Thymus (tissue), 11 donors: ENCODE measurements at regions not wholly inside any gene's neighbourhood (a gene's known extent, or its start where the extent isn't known, plus 50 kb on each side); places are given as distances from the start of the nearest gene placed in this dataset.

Experiments used
- DNase-seq, 9 donors: peaks; one replicate each; pipeline ENCODE4 v3.0.0-alpha.2; 2013; ENCODE audit warnings: low spot score in 9 of 9, low read depth in 6 of 9, missing footprints in 1 of 9
- H3K27ac ChIP-seq, 2 donors: one replicate each; pipeline ENCODE4 v1.5.1; 2013; ENCODE audit warnings: control low read depth in 1 of 2, low read depth in 1 of 2, low read length in 1 of 2, mild to moderate bottlenecking in 1 of 2, moderate library complexity in 1 of 2
- H3K27me3 ChIP-seq, 2 donors: one replicate each; pipeline ENCODE4 v1.5.1; 2013; ENCODE audit warnings: low read length in 1 of 2; ENCODE audit not compliant: control insufficient read depth in 2 of 2, insufficient read depth in 1 of 2
- H3K36me3 ChIP-seq, 2 donors: one replicate each; pipeline ENCODE4 v1.5.1; 2013; ENCODE audit warnings: low read length in 1 of 2, mild to moderate bottlenecking in 1 of 2, moderate library complexity in 1 of 2; ENCODE audit not compliant: control insufficient read depth in 2 of 2, insufficient read depth in 2 of 2
- H3K4me1 ChIP-seq, 2 donors: one replicate each; pipeline ENCODE4 v1.5.1; 2013; ENCODE audit warnings: low read length in 2 of 2; ENCODE audit not compliant: control insufficient read depth in 2 of 2, insufficient read depth in 2 of 2
- H3K4me3 ChIP-seq, 2 donors: one replicate each; pipeline ENCODE4 v1.5.1; 2013; ENCODE audit warnings: low read length in 2 of 2, control low read depth in 1 of 2, mild to moderate bottlenecking in 1 of 2
- H3K9me3 ChIP-seq, 2 donors: one replicate each; pipeline ENCODE4 v1.5.1; 2013; ENCODE audit warnings: low read length in 1 of 2, mild to moderate bottlenecking in 1 of 2; ENCODE audit not compliant: control insufficient read depth in 2 of 2, insufficient read depth in 1 of 2
- WGBS: extraction: QIAGEN DNeasy Blood & Tissue Kit; methylation state at CpG from one replicate; pipeline ENCODE4 v1.1.7; 2013; 5-methylcytosine and 5-hydroxymethylcytosine counted together
- donor health status: healthy.

- DNase-seq = no peak
- Histone ChIP-seq H3K4me1 (no peaks in the 10 kb centered on the region), H3K27ac (no peak overlapping the region), H3K9me3 (no peaks in the 10 kb centered on the region), H3K36me3 (no peaks in the 10 kb centered on the region), H3K4me3 (no peak overlapping the region), H3K27me3 (no peaks in the 10 kb centered on the region)
- 57% methylated on average over 3 of the region's 3 CpGs for WGBS
These were observed 813.0 kb downstream of the DHX35 start for GRCh38 chr20:39775110-39775509.

GRCh38 chr20:39773380-39774000, 811.3 kb downstream of the DHX35 start:
- H3K27me3 ChIP-seq = no peaks in the 10 kb centered on the region
- no peaks in the 10 kb centered on the region for H3K9me3 ChIP-seq
- H3K36me3 ChIP-seq = no peaks in the 10 kb centered on the region
- H3K4me3 ChIP-seq = no peak overlapping the region
- H3K27ac ChIP-seq = no peak overlapping the region
- H3K4me1 ChIP-seq = no peaks in the 10 kb centered on the region
- WGBS = 93% methylated on average over 5 of the region's 5 CpGs
- DNase-seq = no peak

DNA sequence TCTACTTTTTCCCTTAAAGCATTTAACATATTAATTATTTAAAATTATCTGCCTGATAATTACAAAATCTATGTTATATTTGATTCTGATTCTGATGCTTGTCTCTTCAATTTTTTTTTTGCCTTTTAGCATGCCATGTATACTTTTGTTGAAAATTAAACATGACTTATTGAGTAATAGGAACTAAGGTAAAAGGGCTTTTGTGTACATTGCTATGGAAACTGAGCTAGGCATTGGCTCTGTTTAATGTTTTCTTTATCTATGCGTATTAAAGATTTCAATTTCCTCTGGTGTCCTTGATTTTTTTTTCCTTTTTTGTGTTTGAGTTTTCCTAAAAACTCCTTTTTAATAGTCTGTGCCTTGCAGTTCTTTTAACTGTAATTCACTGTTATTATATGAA, 805.2 kb downstream of the DHX35 start:
- no peaks in the 10 kb centered on the region for H3K36me3 ChIP-seq
- no peaks in the 10 kb centered on the region for H3K4me1 ChIP-seq
- H3K9me3 ChIP-seq = no peaks in the 10 kb centered on the region
- DNase-seq = no peak
- H3K27me3 ChIP-seq = no peaks in the 10 kb centered on the region
- H3K4me3 ChIP-seq = no peak overlapping the region
- 100% methylated on average over 1 of the region's 1 CpG for WGBS
- no peak overlapping the region for H3K27ac ChIP-seq

GRCh38 chr20:39766333-39766732, 804.2 kb downstream of the DHX35 start:
- DNase-seq = no peak
- no peaks in the 10 kb centered on the region for H3K9me3 ChIP-seq
- H3K36me3 ChIP-seq = no peaks in the 10 kb centered on the region
- no peak overlapping the region for H3K27ac ChIP-seq
- 55% methylated on average over 1 of the region's 1 CpG for WGBS
- no peaks in the 10 kb centered on the region for H3K4me1 ChIP-seq
- no peak overlapping the region for H3K4me3 ChIP-seq
- H3K27me3 ChIP-seq = no peaks in the 10 kb centered on the region

- Histone ChIP-seq H3K9me3 (no peaks in the 10 kb centered on the region), H3K27me3 (no peaks in the 10 kb centered on the region), H3K4me3 (no peak overlapping the region), H3K27ac (no peak overlapping the region), H3K36me3 (no peaks in the 10 kb centered on the region), H3K4me1 (no peaks in the 10 kb centered on the region)
- no peak for DNase-seq
- WGBS = 60% methylated on average over 9 of the region's 9 CpGs
These were observed 800.6 kb downstream of the DHX35 start for GRCh38 chr20:39762716-39763115.

GRCh38 chr20:39758876-39759275, 796.7 kb downstream of the DHX35 start:
- Histone ChIP-seq H3K27ac (no peak overlapping the region), H3K9me3 (no peaks in the 10 kb centered on the region), H3K36me3 (no peaks in the 10 kb centered on the region), H3K4me3 (no peak overlapping the region), H3K27me3 (no peaks in the 10 kb centered on the region), H3K4me1 (no peaks in the 10 kb centered on the region)
- DNase-seq = no peak
- WGBS = 29% methylated on average over 4 of the region's 4 CpGs

GRCh38 chr20:39756828-39757227, 794.7 kb downstream of the DHX35 start:
- Histone ChIP-seq H3K27me3 (no peaks in the 10 kb centered on the region), H3K4me1 (no peaks in the 10 kb centered on the region), H3K4me3 (no peak overlapping the region), H3K27ac (no peak overlapping the region), H3K36me3 (no peaks in the 10 kb centered on the region), H3K9me3 (no peaks in the 10 kb centered on the region)
- DNase-seq = no peak

- Histone ChIP-seq H3K4me1 (no peaks in the 10 kb centered on the region), H3K36me3 (no peaks in the 10 kb centered on the region), H3K27ac (no peak overlapping the region), H3K4me3 (no peak overlapping the region), H3K9me3 (no peaks in the 10 kb centered on the region), H3K27me3 (no peaks in the 10 kb centered on the region)
- WGBS = 91% methylated on average over 1 of the region's 1 CpG
- DNase-seq = no peak
These were observed 794.2 kb downstream of the DHX35 start for GRCh38 chr20:39756369-39756768.

DNA sequence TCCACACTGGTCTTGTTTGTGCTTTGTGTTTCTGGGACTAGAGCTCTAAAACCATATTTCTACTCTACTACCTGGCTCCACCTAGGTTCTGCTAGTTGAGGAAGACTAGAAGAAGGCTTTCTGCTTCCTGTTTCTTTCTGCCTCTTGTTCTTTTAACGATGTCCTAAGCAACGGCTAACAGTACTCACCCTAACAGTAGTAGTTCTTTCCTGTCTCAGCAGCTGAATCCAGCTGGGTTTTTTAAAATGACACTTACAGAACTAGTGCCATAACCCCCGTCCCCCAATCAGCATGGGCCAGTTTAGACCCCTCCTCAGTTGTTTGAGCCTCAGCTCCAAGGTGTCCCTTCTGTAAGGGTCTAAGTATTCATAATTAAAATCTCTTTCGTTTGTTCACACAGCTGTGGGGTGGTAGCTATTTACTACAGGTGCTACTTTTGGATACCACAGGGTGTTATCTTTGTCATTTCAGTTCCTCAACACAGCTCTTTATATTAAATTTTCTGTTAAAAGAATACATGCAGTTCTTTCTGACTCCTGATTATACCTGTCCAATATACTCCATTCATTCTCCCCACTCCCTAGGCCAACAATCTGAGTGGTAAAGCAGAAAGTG, 790.2 kb downstream of the DHX35 start:
- no peak for DNase-seq
- no peaks in the 10 kb centered on the region for H3K4me1 ChIP-seq
- no peak overlapping the region for H3K4me3 ChIP-seq
- H3K27me3 ChIP-seq = no peaks in the 10 kb centered on the region
- H3K9me3 ChIP-seq = no peaks in the 10 kb centered on the region
- 72% methylated on average over 4 of the region's 4 CpGs for WGBS
- H3K36me3 ChIP-seq = no peaks in the 10 kb centered on the region
- no peak overlapping the region for H3K27ac ChIP-seq
